EH (cell line): ENCODE measurements at regions not wholly inside any gene's neighbourhood (a gene's known extent, or its start where the extent isn't known, plus 50 kb on each side); places are given as distances from the start of the nearest gene placed in this dataset.

Source experiments
- DNase-seq: peaks from one replicate; pipeline ENCODE4 v3.0.0-alpha.2; 2015; ENCODE audit warnings: low read depth

GRCh38 chr3:175861916-175862315 lies 1002.8 kb downstream of the NAALADL2 start:
- DNase-seq = no peak
